ENCODE measurements at regions not wholly inside any gene's neighbourhood (a gene's known extent, or its start where the extent isn't known, plus 50 kb on each side); places are given as distances from the start of the nearest gene placed in this dataset.

DNA sequence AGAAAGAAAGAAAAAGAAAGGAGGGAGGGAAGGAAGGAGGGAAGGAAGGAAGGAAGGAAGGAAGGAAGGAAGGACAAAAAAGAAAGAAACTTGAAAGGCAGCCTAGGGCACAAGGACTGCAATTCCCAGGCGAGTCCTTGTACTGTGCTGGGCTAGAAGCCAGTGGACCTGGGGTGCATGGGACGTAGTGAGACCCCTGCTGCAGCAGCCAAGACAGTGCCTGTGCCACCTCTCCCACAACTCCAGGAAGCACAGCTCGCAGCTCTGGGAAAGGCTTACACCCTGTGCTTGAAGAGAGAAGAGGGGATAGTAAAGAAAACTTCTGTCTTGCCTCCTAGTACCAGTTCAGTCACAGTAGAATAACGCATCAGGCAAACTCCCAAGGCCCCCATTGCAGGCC, 227.9 kb upstream of the CDH7 start:
- POLR2A ChIA-PET = no interaction called here
- Mint-ChIP-seq H3K27me3 (no peaks in the 10 kb centered on the region), H3K9me3 (no peaks in the 10 kb centered on the region), H3K27ac (no peak overlapping the region), H3K36me3 (no peaks in the 10 kb centered on the region), H3K4me1 (no peaks in the 10 kb centered on the region), H3K4me3 (no peak overlapping the region)
- no peak for ATAC-seq (ENCODE audit: low read depth)
- DNase-seq = no peak

DNA sequence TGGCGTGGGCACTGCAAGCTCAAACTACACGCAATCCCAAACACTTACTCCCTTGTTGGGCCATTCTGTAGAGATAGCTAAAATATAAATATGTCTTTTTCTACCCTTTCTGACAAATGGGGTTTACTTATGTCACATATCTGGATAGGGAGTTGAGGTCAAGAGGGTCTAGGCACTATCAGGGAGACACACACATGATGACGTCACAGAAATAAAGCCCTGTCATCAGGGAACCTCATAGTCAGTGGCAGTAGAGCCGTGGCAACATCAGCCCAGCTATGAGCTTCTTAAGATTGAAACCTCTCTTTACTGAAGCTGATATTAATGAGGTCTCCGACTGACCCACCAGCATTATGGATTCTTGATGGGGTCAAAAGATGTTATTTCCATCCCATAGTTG, 234.6 kb upstream of the CDH7 start:
- POLR2A ChIA-PET = no interaction called here
- H3K4me3 Mint-ChIP-seq = no peak overlapping the region
- ATAC-seq (ENCODE audit: low read depth) (no peak), DNase-seq (no peak)
- no peak overlapping the region for H3K27ac Mint-ChIP-seq
- no peaks in the 10 kb centered on the region for H3K36me3 Mint-ChIP-seq
- H3K27me3 Mint-ChIP-seq = no peaks in the 10 kb centered on the region
- no peaks in the 10 kb centered on the region for H3K4me1 Mint-ChIP-seq
- no peaks in the 10 kb centered on the region for H3K9me3 Mint-ChIP-seq

DNA sequence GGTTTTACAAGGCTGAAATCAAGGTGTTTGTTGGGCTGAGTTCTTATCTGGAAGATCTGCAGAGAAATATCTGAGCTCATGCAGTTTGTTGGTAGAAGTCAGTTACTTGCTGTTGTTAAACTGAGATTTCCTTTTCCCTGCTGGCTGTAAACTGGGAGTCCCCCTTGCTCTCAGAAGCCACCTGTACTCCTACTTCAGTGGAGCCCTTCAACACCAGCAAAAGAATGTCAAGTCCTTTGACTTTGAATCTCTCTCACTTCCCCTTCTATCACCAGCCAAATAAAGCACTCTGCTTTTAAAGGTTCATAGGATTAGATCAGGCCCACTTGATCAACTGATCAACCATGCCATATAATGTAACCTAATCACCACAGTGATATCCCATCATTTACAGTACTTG, 252.2 kb upstream of the CDH7 start:
- H3K27ac Mint-ChIP-seq = no peak overlapping the region
- no peak for ATAC-seq (ENCODE audit: low read depth)
- no peaks in the 10 kb centered on the region for H3K27me3 Mint-ChIP-seq
- no peaks in the 10 kb centered on the region for H3K36me3 Mint-ChIP-seq
- no peaks in the 10 kb centered on the region for H3K4me1 Mint-ChIP-seq
- DNase-seq = no peak
- POLR2A ChIA-PET = no interaction called here
- H3K4me3 Mint-ChIP-seq = no peak overlapping the region
- H3K9me3 Mint-ChIP-seq = no peaks in the 10 kb centered on the region

DNA sequence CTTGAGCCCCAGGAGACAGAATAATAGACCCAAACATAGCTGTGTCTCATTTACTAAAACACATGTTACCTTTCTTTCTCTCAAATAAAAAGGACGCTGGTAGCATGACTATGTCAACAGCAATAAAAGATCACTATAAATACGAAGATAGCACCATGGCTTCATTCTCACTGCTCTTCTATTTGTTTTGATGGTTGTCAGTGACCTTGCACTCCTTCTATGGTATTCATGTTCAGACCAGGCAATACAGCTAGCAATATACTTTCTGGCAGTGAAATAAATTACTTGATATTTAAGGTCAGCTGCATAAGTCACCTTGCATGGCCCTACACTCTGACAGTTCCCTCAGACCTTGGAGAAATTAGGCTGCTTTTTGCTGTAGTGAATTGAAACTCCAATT, 263.2 kb upstream of the CDH7 start:
- DNase-seq = no peak
- POLR2A ChIA-PET = no interaction called here
- Mint-ChIP-seq H3K27me3 (no peaks in the 10 kb centered on the region), H3K4me3 (no peak overlapping the region), H3K9me3 (peaks cover 4% of the 10 kb centered on the region), H3K4me1 (no peaks in the 10 kb centered on the region), H3K27ac (no peak overlapping the region), H3K36me3 (no peaks in the 10 kb centered on the region)
- ATAC-seq (ENCODE audit: low read depth) = no peak

DNA sequence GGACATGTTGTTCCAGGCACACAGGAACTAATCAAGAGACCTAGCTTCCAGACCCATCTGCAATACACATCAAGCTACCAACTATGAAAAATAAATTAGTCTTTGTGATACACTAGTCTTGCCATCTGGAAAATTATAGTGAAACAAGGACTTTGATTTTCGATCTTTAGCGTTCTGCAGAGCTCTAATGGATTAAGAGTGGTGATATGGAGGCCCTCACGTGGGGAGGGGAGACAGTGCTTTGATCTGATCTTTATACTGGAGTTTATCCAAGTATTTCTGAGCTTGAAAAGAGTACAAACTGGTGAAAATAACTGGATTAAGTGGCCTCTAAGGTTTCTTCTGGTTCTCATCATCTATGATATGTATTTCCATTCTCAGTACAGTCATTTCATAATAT, 273.4 kb upstream of the CDH7 start:
- Mint-ChIP-seq H3K9me3 (peaks cover 4% of the 10 kb centered on the region), H3K4me3 (no peak overlapping the region), H3K27me3 (no peaks in the 10 kb centered on the region), H3K27ac (no peak overlapping the region), H3K36me3 (no peaks in the 10 kb centered on the region), H3K4me1 (no peaks in the 10 kb centered on the region)
- ATAC-seq (ENCODE audit: low read depth) (no peak), DNase-seq (no peak)
- POLR2A ChIA-PET = no interaction called here

DNA sequence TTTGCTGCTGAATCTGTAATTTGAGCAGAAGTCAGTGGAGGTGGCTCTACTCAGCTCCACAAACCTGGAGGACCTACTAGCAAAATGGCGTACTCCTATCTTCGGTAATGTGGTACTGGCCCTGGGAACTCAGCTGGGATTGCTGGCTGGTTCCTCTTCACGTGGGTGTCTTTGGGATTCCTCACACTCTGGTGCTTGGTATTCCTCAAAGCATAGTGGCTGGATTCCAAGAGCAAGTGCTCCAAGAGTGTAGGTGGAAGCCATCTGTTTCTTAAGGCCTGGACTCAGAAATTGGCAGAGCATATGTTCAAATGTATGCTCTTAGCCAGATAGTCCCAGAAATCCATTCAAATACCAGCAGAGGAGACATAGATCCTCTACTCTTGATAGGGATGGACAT, 281.9 kb upstream of the CDH7 start:
- Mint-ChIP-seq H3K4me3 (no peak overlapping the region), H3K27ac (no peak overlapping the region), H3K36me3 (no peaks in the 10 kb centered on the region), H3K27me3 (no peaks in the 10 kb centered on the region), H3K9me3 (no peaks in the 10 kb centered on the region), H3K4me1 (no peaks in the 10 kb centered on the region)
- POLR2A ChIA-PET = no interaction called here
- DNase-seq = no peak
- no peak for ATAC-seq (ENCODE audit: low read depth)

DNA sequence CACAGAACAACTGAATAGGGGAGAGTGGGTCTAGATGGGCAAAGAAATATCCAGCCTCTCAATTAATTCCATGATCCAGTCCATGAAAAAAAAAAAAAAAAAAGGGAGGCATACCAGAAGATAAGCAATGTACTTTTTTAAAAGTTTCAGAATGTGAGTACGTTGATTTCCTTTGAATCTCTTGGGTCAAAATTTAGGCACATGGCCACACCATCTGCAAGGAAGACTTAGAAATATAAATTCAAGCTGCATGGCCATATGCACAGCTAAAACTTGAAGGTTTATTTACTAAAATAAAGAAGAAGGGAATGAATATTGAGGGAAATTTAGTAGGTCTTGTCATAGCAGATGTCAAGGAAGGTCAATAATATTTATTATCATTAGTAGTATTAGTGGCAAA, 286.5 kb upstream of the CDH7 start:
- no peak for DNase-seq
- Mint-ChIP-seq H3K9me3 (peaks cover 3% of the 10 kb centered on the region), H3K27me3 (no peaks in the 10 kb centered on the region), H3K27ac (no peak overlapping the region), H3K4me3 (no peak overlapping the region), H3K36me3 (no peaks in the 10 kb centered on the region), H3K4me1 (no peaks in the 10 kb centered on the region)
- POLR2A ChIA-PET = no interaction called here
- ATAC-seq (ENCODE audit: low read depth) = no peak

DNA sequence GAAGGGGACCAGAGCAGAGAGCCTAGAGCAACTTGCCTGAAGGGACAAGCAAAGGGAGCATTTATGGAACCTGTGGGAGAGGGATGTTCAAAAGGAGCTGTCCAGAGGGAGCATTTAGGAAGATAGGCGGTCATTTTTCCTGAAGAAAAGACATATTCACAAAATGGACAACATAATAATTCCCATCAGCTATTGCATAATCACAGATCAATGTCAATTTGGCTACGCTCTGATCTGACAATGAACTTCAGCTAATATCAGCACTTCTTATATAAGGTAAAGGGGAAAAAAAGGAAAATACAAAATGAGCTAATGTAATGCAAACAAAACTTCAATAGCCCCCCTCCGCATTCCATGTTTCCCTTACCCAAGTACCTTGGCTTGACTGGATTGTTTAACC, 291.1 kb upstream of the CDH7 start:
- no peaks in the 10 kb centered on the region for H3K36me3 Mint-ChIP-seq
- no peak for DNase-seq
- POLR2A ChIA-PET = no interaction called here
- H3K27ac Mint-ChIP-seq = no peak overlapping the region
- H3K27me3 Mint-ChIP-seq = no peaks in the 10 kb centered on the region
- peaks cover 3% of the 10 kb centered on the region for H3K9me3 Mint-ChIP-seq
- ATAC-seq (ENCODE audit: low read depth) = no peak
- no peaks in the 10 kb centered on the region for H3K4me1 Mint-ChIP-seq
- H3K4me3 Mint-ChIP-seq = no peak overlapping the region

DNA sequence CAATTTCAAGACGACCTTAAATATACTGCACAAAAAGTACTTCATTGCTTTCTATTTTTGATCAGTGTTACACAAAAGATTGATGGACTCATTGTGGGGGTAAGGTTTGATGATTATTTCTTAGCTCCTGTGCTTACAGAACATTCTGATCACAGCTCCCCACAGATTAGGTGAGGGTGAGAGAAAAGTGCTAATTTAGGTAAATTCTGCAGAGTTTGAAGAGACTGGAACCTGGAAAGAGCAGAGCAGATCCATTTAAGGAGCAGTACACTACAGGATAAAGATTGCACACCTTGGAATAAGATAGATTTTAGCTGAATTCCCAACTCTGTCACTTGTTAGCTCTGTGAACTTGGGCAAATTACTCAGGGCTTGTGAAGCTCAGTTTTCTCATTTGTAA, 291.9 kb upstream of the CDH7 start:
- Mint-ChIP-seq H3K27ac (no peak overlapping the region), H3K4me3 (no peak overlapping the region), H3K27me3 (no peaks in the 10 kb centered on the region), H3K36me3 (no peaks in the 10 kb centered on the region), H3K4me1 (no peaks in the 10 kb centered on the region), H3K9me3 (peaks cover 3% of the 10 kb centered on the region)
- POLR2A ChIA-PET = no interaction called here
- DNase-seq (no peak), ATAC-seq (ENCODE audit: low read depth) (no peak)

DNA sequence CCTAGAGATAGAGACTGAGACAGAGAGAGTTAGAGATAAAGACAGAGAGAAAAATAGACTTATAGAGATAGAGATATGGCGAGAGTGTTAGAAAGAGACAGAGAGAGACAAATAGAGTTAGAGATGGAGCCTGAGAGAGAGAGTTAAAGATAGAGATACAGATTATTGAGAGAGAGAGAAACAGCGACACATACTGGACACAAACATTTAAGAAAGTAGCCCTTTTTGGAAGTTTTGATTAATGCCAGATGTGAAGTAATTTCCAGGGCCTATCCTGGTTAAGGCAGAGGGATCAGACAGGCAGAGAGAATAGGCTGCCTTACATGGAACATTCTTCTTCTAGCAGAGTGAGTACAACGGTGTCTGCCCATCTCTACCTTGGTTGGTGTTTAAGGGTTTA, 311.6 kb upstream of the CDH7 start:
- POLR2A ChIA-PET = no interaction called here
- ATAC-seq (ENCODE audit: low read depth) = no peak
- Mint-ChIP-seq H3K36me3 (no peaks in the 10 kb centered on the region), H3K9me3 (peaks cover 4% of the 10 kb centered on the region), H3K4me1 (no peaks in the 10 kb centered on the region), H3K4me3 (no peak overlapping the region), H3K27ac (no peak overlapping the region), H3K27me3 (no peaks in the 10 kb centered on the region)
- DNase-seq = no peak

DNA sequence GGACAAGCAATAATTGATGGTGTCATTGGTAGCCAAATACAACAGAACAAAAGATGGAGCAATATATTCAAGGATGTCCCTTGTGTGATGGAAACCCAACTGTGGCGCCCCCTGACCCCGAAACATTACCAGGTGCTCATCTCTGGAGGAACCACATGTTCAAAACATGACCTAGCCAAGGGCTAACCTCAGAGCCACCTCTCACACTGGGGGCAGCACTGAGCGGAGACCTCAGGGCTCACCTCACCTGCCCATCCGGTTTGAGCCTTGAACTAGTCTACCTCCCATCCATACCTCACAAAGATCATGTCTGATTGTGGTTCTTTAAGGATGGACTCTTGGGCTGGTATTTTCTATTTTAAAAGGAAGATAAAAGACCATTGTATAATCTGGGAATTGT, 314.4 kb upstream of the CDH7 start:
- H3K9me3 Mint-ChIP-seq = peaks cover 5% of the 10 kb centered on the region

DNA sequence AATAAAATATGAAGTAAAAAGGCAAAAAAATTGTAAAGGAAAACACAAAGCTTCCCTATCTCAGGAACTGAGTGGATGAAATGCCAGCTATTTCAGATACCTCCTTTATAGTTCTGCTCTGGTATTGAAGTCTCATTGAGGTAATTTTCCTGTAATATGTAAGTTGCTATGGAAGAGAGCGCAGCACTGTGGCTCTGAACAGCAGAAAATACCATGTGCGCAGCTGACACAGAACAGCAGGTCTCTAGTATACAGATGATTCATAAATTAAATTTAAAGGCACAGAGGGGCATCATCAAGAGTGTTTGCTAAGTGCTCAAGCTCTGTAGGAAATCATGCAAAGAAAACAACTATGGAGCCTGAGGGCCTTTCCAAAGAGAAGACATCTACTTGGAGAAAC, 315.3 kb upstream of the CDH7 start:
- DNase-seq = no peak
- no peaks in the 10 kb centered on the region for H3K4me1 Mint-ChIP-seq
- no peak for ATAC-seq (ENCODE audit: low read depth)
- peaks cover 5% of the 10 kb centered on the region for H3K9me3 Mint-ChIP-seq
- no peaks in the 10 kb centered on the region for H3K36me3 Mint-ChIP-seq
- H3K27me3 Mint-ChIP-seq = no peaks in the 10 kb centered on the region
- H3K27ac Mint-ChIP-seq = no peak overlapping the region
- no peak overlapping the region for H3K4me3 Mint-ChIP-seq
- POLR2A ChIA-PET = no interaction called here

More for the DNA sequence above, 314.4 kb upstream of the CDH7 start:
- no peak for ATAC-seq (ENCODE audit: low read depth)
- DNase-seq = no peak
- Mint-ChIP-seq H3K4me1 (no peaks in the 10 kb centered on the region), H3K4me3 (no peak overlapping the region), H3K27ac (no peak overlapping the region), H3K36me3 (no peaks in the 10 kb centered on the region), H3K27me3 (no peaks in the 10 kb centered on the region)
- POLR2A ChIA-PET = no interaction called here

DNA sequence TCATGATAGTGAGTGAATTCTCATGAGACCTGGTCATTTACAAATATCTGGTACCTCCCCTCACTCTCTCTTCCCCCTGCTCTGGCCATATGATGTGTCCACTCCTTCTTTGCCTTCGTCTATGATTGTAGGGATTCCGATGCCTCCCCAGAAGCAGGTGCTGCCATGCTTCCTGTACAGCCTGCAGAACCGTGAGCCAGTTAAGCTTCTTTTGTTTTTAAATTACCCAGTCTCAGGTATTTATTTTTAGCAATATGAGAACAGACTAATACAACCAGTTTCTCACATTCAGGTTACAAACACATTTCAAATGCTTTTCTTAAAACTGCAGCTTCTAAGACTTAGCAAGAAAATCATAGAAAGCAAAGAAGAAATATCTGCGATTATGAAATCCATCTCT, 321.2 kb upstream of the CDH7 start:
- H3K9me3 Mint-ChIP-seq = peaks cover 2% of the 10 kb centered on the region
- no peak for DNase-seq
- H3K4me1 Mint-ChIP-seq = no peaks in the 10 kb centered on the region
- no peaks in the 10 kb centered on the region for H3K36me3 Mint-ChIP-seq
- H3K27ac Mint-ChIP-seq = no peak overlapping the region
- no peak for ATAC-seq (ENCODE audit: low read depth)
- POLR2A ChIA-PET = no interaction called here
- H3K27me3 Mint-ChIP-seq = no peaks in the 10 kb centered on the region
- H3K4me3 Mint-ChIP-seq = no peak overlapping the region

DNA sequence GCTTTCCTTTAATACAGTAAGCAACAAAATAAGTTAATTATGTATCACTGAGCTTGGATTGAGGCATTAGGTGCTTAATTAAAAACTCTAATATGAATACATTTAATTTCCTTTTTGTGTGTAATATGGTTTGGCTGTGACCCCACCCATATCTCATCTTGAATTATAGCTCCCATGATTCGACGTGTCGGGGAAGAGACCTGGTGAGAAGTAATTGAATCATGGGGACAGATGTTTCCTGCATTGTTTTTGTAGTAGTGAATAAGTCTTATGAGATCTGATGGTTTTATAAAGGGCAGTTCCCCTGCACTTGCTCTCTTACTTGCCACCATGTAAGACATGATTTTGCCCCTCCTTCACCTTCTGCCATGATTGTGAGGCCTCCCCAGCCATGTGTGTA, 325.4 kb upstream of the CDH7 start:
- no peak for ATAC-seq (ENCODE audit: low read depth)
- H3K4me1 Mint-ChIP-seq = no peaks in the 10 kb centered on the region
- H3K27ac Mint-ChIP-seq = no peak overlapping the region
- H3K9me3 Mint-ChIP-seq = peaks cover 1% of the 10 kb centered on the region
- H3K27me3 Mint-ChIP-seq = no peaks in the 10 kb centered on the region
- H3K4me3 Mint-ChIP-seq = no peak overlapping the region
- H3K36me3 Mint-ChIP-seq = no peaks in the 10 kb centered on the region
- DNase-seq = no peak
- POLR2A ChIA-PET = no interaction called here

DNA sequence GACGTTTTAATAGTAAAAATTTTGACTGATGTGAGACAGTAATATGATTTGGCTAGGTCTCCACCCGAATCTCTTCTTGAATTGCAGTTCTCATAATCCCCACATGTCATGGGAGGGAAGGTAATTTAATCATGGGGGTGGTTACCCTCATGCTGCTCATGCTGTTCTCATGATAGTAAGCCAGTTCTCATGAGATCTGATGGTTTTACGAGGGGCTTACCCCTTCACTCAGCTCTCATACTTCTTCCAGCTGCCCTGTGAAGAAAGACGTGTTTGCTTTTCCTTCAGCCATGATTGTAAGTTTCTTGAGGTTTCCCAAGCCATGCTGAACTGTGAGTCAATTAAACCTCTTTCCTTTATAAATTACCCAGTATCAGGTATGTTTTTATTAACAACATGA, 327.0 kb upstream of the CDH7 start:
- H3K27ac Mint-ChIP-seq = no peak overlapping the region
- no peaks in the 10 kb centered on the region for H3K27me3 Mint-ChIP-seq
- H3K36me3 Mint-ChIP-seq = no peaks in the 10 kb centered on the region
- peaks cover 1% of the 10 kb centered on the region for H3K9me3 Mint-ChIP-seq
- no peaks in the 10 kb centered on the region for H3K4me1 Mint-ChIP-seq
- no peak for ATAC-seq (ENCODE audit: low read depth)
- no peak for DNase-seq
- no peak overlapping the region for H3K4me3 Mint-ChIP-seq
- POLR2A ChIA-PET = no interaction called here

Measured in activated naive CD8-positive, alpha-beta T cell treated with anti-CD3 and anti-CD28 coated beads, Interleukin-2, amount 10 ng/mL, durations not matched to agents 7 days and 5 days (primary cell).